GM20431 (cell line): ENCODE measurements at regions not wholly inside any gene's neighbourhood (a gene's known extent, or its start where the extent isn't known, plus 50 kb on each side); places are given as distances from the start of the nearest gene placed in this dataset.

ENCODE experiments used
- in situ Hi-C: fragments of 300-500 bp; cut with MseI, MboI; formaldehyde crosslinking; loops from one replicate; pipeline ENCODE4 v1.15.0; 2020; ENCODE audit warnings: low sequenced_read_pairs; ENCODE audit not compliant: unreplicated experiment

- in situ Hi-C loops = no loop called here
Measured at GRCh38 chr2:217208867-217209266, 349.0 kb upstream of the TNP1 start.

- in situ Hi-C loops = no loop called here
Measured at GRCh38 chr2:217207699-217208010, 347.8 kb upstream of the TNP1 start.

- in situ Hi-C loops = no loop called here
Measured at GRCh38 chr2:217206907-217207698, 347.2 kb upstream of the TNP1 start.

- in situ Hi-C loops = no loop called here
Measured at GRCh38 chr2:217206016-217206725, 346.3 kb upstream of the TNP1 start.

- in situ Hi-C loops = no loop called here
Measured at GRCh38 chr2:217204358-217204757, 344.5 kb upstream of the TNP1 start.

GRCh38 chr2:217203086-217203485 lies 343.2 kb upstream of the TNP1 start:
- in situ Hi-C loops = no loop called here

- in situ Hi-C loops = no loop called here
Measured at GRCh38 chr2:217199255-217199630, 339.4 kb upstream of the TNP1 start.

GRCh38 chr2:217195658-217196446 lies 336.0 kb upstream of the TNP1 start:
- in situ Hi-C loops = no loop called here

- in situ Hi-C loops = no loop called here
Measured at GRCh38 chr2:217195016-217195415, 335.2 kb upstream of the TNP1 start.

GRCh38 chr2:217193431-217194340 lies 333.8 kb upstream of the TNP1 start:
- in situ Hi-C loops = no loop called here

- in situ Hi-C loops = no loop called here
Measured at GRCh38 chr2:217192366-217192765, 332.5 kb upstream of the TNP1 start.

GRCh38 chr2:217189747-217190146 lies 329.9 kb upstream of the TNP1 start:
- in situ Hi-C loops = no loop called here

- in situ Hi-C loops = no loop called here
Measured at GRCh38 chr2:217189131-217189530, 329.3 kb upstream of the TNP1 start.

GRCh38 chr2:217186668-217187159 lies 326.9 kb upstream of the TNP1 start:
- in situ Hi-C loops = no loop called here

GRCh38 chr2:217186152-217186551 lies 326.3 kb upstream of the TNP1 start:
- in situ Hi-C loops = no loop called here

GRCh38 chr2:217185265-217185995 lies 325.6 kb upstream of the TNP1 start:
- in situ Hi-C loops = no loop called here

GRCh38 chr2:217184242-217184641 lies 324.4 kb upstream of the TNP1 start:
- in situ Hi-C loops = no loop called here

GRCh38 chr2:217183471-217183870 lies 323.6 kb upstream of the TNP1 start:
- in situ Hi-C loops = no loop called here

- in situ Hi-C loops = no loop called here
Measured at GRCh38 chr2:217182926-217183325, 323.1 kb upstream of the TNP1 start.
